ENCODE measurements at regions not wholly inside any gene's neighbourhood (a gene's known extent, or its start where the extent isn't known, plus 50 kb on each side); places are given as distances from the start of the nearest gene placed in this dataset.

- DNase-seq (ENCODE audit: low read depth, low spot score): no peak
- Mint-ChIP-seq H3K27ac (ENCODE audit: unreplicated experiment) (peak overlapping the region; percentile 37), H3K27me3 (ENCODE audit: low read depth) (no peaks in the 10 kb centered on the region), H3K4me1 (peaks cover 20% of the 10 kb centered on the region), H3K4me3 (no peak overlapping the region), H3K36me3 (ENCODE audit: low read depth) (no peaks in the 10 kb centered on the region), H3K9me3 (no peaks in the 10 kb centered on the region)
- TF ChIP-seq CTCF (conservative IDR thresholded peaks at IDR 0.05): no peak
Observed at GRCh38 chr1:87941337-87941946, 612.8 kb downstream of the LMO4 start.

DNA sequence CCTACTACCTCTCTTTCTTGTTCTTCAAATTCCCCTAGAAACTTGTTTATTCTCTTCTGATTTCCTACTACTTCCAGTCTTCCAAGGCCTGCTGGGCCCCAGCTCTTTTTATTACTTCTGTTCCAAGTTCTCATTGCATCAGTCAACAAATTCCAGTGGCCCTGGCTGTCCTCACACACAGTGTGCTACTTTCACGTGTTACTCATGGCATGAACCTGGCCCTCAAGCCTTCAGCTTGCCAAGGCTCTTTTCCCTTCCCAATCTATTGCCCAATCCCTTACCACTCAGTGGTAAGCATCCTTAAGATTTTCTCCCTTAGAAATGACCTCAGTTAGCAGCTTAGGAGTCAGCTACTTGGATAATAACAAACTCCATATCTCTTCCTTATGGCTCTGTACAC lies 613.5 kb downstream of the LMO4 start:
- H3K9me3 Mint-ChIP-seq: no peaks in the 10 kb centered on the region
- no peak overlapping the region for H3K4me3 Mint-ChIP-seq
- TF ChIP-seq CTCF (conservative IDR thresholded peaks at IDR 0.05): no peak
- no peak overlapping the region for H3K27ac Mint-ChIP-seq (ENCODE audit: unreplicated experiment)
- DNase-seq (ENCODE audit: low read depth, low spot score): no peak
- no peaks in the 10 kb centered on the region for H3K27me3 Mint-ChIP-seq (ENCODE audit: low read depth)
- H3K36me3 Mint-ChIP-seq (ENCODE audit: low read depth): no peaks in the 10 kb centered on the region
- H3K4me1 Mint-ChIP-seq: peaks cover 18% of the 10 kb centered on the region

DNA sequence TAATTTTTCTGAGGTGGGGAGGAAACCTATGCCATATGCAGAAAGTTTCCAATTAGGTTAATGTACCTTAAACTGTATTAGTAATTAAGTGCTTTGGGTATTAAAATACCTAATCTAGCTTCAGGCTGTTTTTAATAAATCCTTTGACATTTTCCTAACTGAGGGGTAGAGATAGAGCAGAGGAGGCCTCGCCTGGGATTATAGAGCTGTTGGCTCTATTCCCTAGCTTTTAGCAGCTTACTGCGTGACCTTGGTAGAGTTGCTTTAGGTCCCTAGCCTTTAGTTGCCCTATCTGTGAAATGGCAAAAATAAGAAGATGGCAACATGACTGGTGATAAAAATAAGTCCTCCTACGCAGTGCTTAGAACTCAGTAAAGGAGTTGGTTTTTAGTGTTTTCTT lies 621.0 kb downstream of the LMO4 start:
- Mint-ChIP-seq H3K9me3 (no peaks in the 10 kb centered on the region), H3K36me3 (ENCODE audit: low read depth) (no peaks in the 10 kb centered on the region), H3K27me3 (ENCODE audit: low read depth) (no peaks in the 10 kb centered on the region), H3K4me3 (no peak overlapping the region), H3K4me1 (peaks cover 14% of the 10 kb centered on the region), H3K27ac (ENCODE audit: unreplicated experiment) (no peak overlapping the region)
- DNase-seq (ENCODE audit: low read depth, low spot score): no peak
- no peak for TF ChIP-seq CTCF (conservative IDR thresholded peaks at IDR 0.05)

DNA sequence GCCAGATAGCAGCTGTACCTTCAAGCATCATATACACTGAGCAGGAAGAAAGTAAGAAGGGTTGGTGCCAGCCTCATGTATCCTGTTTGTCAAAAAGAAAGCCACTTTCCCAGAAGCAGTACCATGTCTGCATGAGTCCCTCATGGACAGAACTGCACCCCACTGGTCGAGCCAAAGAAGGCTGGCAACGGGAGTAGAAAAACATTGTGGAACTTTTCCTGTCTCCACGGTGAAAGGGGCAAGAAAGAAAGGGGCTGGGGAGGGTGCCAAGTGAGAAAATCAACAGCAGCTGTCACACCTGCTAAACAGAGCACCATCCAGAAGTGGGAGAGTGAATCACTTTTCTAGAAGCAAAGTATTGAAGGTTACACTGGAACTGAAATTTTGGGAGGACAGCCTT lies 621.7 kb downstream of the LMO4 start:
- H3K27me3 Mint-ChIP-seq (ENCODE audit: low read depth): no peaks in the 10 kb centered on the region

GRCh38 chr1:87951409-87951808 lies 622.7 kb downstream of the LMO4 start:
- no peak overlapping the region for H3K4me3 Mint-ChIP-seq
- H3K9me3 Mint-ChIP-seq: no peaks in the 10 kb centered on the region
- peaks cover 14% of the 10 kb centered on the region for H3K4me1 Mint-ChIP-seq
- H3K27ac Mint-ChIP-seq (ENCODE audit: unreplicated experiment): no peak overlapping the region
- TF ChIP-seq CTCF (conservative IDR thresholded peaks at IDR 0.05): no peak
- no peaks in the 10 kb centered on the region for H3K27me3 Mint-ChIP-seq (ENCODE audit: low read depth)
- DNase-seq (ENCODE audit: low read depth, low spot score): no peak
- H3K36me3 Mint-ChIP-seq (ENCODE audit: low read depth): no peaks in the 10 kb centered on the region

More for the DNA sequence above, 621.7 kb downstream of the LMO4 start:
- Mint-ChIP-seq H3K36me3 (ENCODE audit: low read depth) (no peaks in the 10 kb centered on the region), H3K27ac (ENCODE audit: unreplicated experiment) (no peak overlapping the region), H3K4me1 (peaks cover 14% of the 10 kb centered on the region), H3K9me3 (no peaks in the 10 kb centered on the region), H3K4me3 (no peak overlapping the region)
- no peak for DNase-seq (ENCODE audit: low read depth, low spot score)
- no peak for TF ChIP-seq CTCF (conservative IDR thresholded peaks at IDR 0.05)
